ENCODE measurements at regions not wholly inside any gene's neighbourhood (a gene's known extent, or its start where the extent isn't known, plus 50 kb on each side); places are given as distances from the start of the nearest gene placed in this dataset.
"Not testable (repeated sequence)": the region's sequence is repeated elsewhere in the genome, so short reads cannot be mapped to it uniquely, and the experiment has no call there.

GRCh38 chr11:67804435-67805252, 130.2 kb upstream of the ALDH3B2 start:
- peak; percentile 37 for DNase-seq

GRCh38 chr11:67803519-67803918, 129.1 kb upstream of the ALDH3B2 start:
- peak; percentile 55 for DNase-seq

GRCh38 chr11:67803055-67803454, 128.6 kb upstream of the ALDH3B2 start:
- DNase-seq: peak; percentile 84

GRCh38 chr11:67802623-67803022, 128.2 kb upstream of the ALDH3B2 start:
- DNase-seq: peak; percentile 86

- DNase-seq: not testable (repeated sequence)
These were observed 127.0 kb upstream of the ALDH3B2 start for GRCh38 chr11:67801397-67801796.

GRCh38 chr11:67800591-67800990, 126.2 kb upstream of the ALDH3B2 start:
- DNase-seq: not testable (repeated sequence)

- DNase-seq: not testable (repeated sequence)
These were observed 125.4 kb upstream of the ALDH3B2 start for GRCh38 chr11:67799808-67800207.

GRCh38 chr11:67797726-67798521, 123.5 kb upstream of the ALDH3B2 start:
- not testable (repeated sequence) for DNase-seq

- no peak for DNase-seq
These were observed 121.3 kb upstream of the ALDH3B2 start for GRCh38 chr11:67795746-67796145.

- not testable (repeated sequence) for DNase-seq
These were observed 119.3 kb upstream of the ALDH3B2 start for GRCh38 chr11:67793750-67794149.

- not testable (repeated sequence) for DNase-seq
These were observed 118.0 kb upstream of the ALDH3B2 start for GRCh38 chr11:67792273-67792990.

GRCh38 chr11:67791598-67792170, 117.3 kb upstream of the ALDH3B2 start:
- not testable (repeated sequence) for DNase-seq

- DNase-seq: peak; percentile 63
These were observed 113.9 kb upstream of the ALDH3B2 start for GRCh38 chr11:67788341-67788695.

- not testable (repeated sequence) for DNase-seq
These were observed 113.4 kb upstream of the ALDH3B2 start for GRCh38 chr11:67787681-67788340.

- not testable (repeated sequence) for DNase-seq
These were observed 107.5 kb upstream of the ALDH3B2 start for GRCh38 chr11:67781967-67782366.

GRCh38 chr11:67781506-67781905, 107.1 kb upstream of the ALDH3B2 start:
- DNase-seq: not testable (repeated sequence)

- DNase-seq: no peak
These were observed 105.6 kb upstream of the ALDH3B2 start for GRCh38 chr11:67780056-67780455.

- DNase-seq: not testable (repeated sequence)
These were observed 104.9 kb upstream of the ALDH3B2 start for GRCh38 chr11:67779189-67779875.

GRCh38 chr11:67776852-67777520, 102.6 kb upstream of the ALDH3B2 start:
- no peak for DNase-seq

GRCh38 chr11:67774175-67774574, 99.8 kb upstream of the ALDH3B2 start:
- peak; percentile 32 for DNase-seq

Measured in RPMI8226 (cell line).